ENCODE measurements at regions not wholly inside any gene's neighbourhood (a gene's known extent, or its start where the extent isn't known, plus 50 kb on each side); places are given as distances from the start of the nearest gene placed in this dataset.
A peak's percentile ranks its signal among the peaks of the same experiment; 100 is the strongest.
"Not testable (repeated sequence)": the region's sequence is repeated elsewhere in the genome, so short reads cannot be mapped to it uniquely, and the experiment has no call there.

- no peak for DNase-seq
Measured at GRCh38 chr14:58961045-58961731, 227.3 kb upstream of the DAAM1 start.

GRCh38 chr14:58963873-58964597 lies 224.4 kb upstream of the DAAM1 start:
- DNase-seq = no peak

- DNase-seq = no peak
Measured at GRCh38 chr14:58964598-58964928, 223.9 kb upstream of the DAAM1 start.

- DNase-seq = no peak
Measured at GRCh38 chr14:58965601-58966000, 222.9 kb upstream of the DAAM1 start.

GRCh38 chr14:58966997-58967396 lies 221.5 kb upstream of the DAAM1 start:
- no peak for DNase-seq

DNA sequence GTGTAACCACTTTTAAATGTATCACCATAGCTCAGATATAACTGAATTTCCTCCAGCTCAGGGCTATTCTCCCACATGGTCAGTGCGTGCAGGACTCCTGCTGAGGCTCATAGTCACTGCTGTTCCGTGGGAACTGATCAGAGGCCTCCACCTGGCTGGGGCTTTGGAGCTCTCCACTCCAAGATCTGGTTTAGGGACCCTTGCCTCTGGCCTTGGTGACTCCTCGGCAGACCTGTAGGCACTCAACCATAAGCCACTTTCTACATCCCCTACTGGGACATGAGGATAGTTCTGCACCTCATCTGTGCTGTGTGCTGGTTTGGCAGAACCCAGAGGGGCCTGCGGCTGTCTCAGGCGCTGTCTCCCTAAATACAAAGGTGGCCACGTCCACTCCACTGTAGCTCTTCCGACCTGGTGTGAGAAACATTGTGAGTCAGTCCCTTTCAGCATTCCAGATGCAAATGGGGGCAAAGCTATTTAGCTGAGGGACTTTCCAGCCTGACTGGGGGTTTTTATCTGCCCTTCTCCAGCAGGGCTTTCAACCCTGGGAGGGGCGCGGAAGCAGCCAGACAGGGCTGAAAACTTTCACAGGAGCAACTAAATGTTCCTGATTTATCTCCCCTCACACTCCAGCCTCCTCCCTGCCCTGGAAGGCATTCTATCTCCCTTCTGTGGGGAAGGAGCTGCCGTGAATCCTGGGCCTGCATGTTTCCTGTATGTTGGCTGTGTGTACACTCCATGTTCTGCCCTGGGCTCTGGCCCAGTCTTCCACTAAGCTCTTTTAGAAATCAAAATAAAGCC lies 218.3 kb upstream of the DAAM1 start:
- DNase-seq = no peak

- peak; percentile 61 to 77 for DNase-seq
Measured at GRCh38 chr14:58972233-58973017, 216.0 kb upstream of the DAAM1 start.

GRCh38 chr14:58977366-58977765 lies 211.1 kb upstream of the DAAM1 start:
- DNase-seq = no peak

DNA sequence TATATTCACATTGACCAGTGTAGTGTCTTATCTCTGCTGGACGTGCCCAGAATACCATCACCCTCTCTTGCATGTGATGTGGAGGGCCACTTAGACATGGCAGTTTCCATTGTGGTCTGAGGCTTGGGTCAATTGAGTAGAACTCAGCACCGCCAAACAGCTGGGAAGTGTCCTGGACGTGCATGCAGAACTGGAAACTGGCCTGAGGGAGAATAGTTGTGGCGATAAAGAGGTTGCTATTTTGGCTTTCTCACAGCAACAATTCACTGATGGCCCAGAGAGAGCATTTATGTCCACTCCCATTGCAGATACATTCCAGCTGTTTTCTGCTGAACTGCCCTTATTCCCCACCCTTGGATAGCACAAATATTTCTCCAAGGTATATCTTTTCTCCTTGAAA lies 210.1 kb upstream of the DAAM1 start:
- no peak for DNase-seq

DNA sequence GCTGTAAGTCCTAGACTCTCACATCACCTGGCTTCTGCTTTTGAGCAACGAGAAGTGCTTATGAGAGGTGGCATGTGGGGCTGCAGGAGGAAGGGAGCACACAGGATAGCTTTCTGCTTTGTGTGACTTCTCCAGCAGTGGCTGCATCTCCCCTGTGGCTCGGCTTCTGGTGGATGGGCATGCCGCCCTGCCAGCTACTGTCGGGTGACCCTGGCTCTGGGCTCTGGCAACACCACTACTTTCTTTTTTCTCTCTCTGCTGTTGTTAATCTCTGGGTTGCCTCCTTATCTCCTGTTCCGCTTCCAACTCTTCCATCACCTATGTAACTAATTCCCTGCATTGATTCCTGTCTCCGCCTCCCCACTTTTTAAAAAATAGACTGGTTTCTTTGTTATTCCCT lies 209.1 kb upstream of the DAAM1 start:
- no peak for DNase-seq

DNA sequence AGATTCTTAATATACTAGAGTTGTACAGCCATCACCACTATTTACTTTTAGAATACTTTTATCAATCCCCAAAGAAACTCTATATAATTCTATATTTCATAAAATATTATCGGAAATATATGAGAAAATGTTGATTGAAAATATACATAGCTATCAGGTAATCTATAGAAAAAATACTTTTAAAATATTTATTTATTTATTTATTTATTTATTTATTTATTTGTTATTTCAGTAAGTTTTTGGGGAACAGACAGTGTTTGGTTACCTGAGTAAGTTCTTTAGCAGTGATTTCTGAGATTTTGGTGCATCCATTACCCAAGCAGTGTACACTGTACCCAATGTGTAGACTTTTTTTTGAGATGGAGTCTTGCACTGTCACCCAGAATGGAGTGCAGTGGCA lies 206.6 kb upstream of the DAAM1 start:
- no peak for DNase-seq

DNA sequence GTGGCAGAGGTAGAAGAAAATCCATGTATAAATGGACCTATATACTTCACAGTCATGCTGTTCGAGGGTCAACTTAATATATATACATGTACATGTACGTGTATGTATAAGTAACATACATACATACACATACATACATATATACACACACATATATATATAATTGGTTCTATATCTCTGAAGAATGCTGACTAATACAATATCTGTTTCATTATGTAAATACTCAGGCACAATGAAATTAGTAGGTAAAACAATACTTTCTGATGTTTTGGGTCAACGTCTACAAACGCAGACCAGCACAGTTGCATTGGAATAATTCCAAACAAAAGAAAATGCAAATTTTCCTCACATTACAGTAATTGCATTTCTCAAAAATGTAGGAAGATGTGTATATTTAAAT lies 202.7 kb upstream of the DAAM1 start:
- DNase-seq = no peak

DNA sequence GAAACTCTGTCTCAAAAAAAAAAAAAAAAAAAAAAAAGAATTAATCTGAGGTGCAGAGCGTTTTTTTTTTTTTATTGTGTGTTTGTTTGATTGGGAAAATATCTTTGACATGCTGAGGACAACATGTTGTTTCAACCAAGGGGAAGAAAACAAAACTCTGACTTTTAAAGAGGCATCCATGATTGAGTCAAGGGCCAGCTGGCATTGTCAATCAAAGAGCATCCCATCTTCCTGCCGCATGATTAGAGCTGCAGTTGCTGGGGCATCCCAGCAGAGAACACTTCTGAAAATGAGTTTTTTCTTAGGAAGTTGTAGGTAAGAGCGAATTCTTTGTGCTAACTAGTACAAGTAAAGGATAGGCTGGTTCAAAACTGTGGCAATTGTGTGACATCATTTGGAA lies 200.9 kb upstream of the DAAM1 start:
- DNase-seq = no peak

GRCh38 chr14:58992935-58993334 lies 195.5 kb upstream of the DAAM1 start:
- no peak for DNase-seq

DNA sequence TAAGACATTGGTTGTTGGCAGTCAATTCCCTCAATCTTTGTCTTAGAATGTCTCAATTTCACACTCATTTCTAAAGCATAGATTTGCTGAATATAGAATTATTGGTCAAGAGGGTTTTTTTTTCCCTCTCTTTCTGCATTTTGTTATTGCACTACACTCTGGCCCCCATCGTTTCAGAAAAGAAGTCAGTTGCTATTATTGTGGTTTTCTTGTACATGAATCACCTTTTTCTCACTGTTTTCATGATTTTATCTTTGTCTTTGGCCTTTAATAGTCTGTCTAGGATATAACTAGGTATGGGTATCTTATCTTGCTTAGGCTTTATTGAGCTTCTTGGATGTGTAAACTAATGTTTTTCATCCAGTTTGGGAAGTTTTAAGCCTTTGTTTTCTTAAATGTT lies 194.3 kb upstream of the DAAM1 start:
- DNase-seq = no peak

DNA sequence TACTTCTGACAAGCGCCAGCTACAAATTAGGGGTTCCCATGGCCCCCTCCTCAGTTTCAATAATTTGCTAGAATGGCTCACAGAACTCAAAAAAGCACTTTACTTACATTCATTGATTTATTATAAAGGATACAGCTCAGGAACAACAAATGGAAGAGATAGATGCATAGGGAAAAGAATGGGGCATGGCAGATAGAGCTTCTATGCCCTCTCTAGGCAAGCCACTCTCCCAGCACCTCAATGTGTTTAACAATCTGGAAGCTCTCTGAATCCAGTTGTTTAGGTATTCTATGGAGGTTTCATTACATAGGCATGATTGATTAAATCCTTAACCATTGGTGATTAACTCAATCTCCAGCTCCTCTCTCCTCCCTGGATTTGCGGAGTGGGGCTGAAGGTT lies 184.5 kb upstream of the DAAM1 start:
- no peak for DNase-seq

DNA sequence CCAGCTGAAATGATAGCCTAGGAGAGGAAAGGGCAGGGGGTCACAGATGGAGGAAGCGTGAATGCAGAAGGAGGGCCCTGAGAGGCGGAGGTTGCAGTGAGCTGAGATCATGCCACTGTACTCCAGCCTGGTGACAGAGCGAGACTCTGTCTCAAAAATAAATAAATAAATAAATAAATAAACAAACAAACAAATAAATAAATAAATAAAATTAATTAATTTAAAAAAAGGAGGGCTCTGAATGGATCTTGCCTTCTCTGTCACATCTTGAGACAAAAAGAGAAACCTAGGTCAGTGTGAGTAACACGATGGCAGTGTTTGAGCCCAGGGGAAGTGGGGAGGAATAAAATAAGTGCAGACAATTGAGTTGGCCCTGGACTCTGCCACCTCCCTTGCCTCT lies 182.3 kb upstream of the DAAM1 start:
- not testable (repeated sequence) for DNase-seq

DNA sequence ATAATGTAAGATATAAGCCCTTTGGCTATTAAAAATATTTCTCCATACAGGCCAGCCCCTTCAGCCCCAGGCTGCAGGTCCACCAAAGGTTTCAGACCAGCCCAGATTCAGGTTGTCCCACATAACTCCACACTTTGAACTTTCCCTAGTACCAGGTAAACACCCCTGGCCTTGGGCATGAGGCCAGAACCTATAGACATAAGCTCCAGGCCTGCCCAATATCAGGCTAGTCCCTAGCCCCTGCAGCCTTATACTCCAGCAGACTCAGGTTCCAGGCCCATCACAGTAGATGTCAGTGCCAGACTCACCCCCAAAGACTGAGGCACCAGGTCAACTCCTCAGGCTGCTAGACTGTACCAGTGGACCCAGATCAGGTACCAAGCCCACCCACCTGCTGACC lies 178.5 kb upstream of the DAAM1 start:
- DNase-seq = no peak

GRCh38 chr14:59013672-59014298 lies 174.7 kb upstream of the DAAM1 start:
- DNase-seq = no peak

GRCh38 chr14:59015482-59015881 lies 173.0 kb upstream of the DAAM1 start:
- no peak for DNase-seq

DNA sequence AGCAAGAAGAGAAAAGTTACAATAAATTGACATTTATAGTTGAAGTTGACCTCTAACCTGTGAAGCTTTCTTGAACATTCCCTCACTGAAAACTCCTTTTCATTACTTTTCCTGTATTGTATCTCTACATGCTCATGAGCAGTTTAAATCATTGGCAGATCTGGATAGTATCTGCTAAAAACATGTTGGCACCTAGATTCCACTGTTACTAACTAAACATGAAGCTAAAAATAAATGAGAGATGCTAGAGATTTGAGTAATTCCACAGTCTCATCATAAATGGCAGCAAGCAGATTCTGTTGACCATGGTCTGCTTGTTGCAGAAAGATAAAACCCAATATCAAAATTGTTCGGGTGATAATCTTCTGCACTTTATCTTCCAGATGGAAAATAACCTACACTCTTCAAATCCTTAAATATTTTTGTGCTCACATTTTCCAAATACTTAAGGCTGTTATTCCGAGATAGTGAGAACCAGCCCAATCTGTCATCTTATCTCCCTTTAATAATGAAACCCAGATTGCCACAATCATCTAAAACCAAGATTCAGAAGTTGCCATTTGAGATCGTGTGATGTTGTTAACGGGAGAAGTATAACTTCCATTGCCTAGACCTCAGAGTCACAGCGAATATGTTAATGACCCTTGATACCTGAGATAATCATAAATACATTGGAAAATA lies 171.0 kb upstream of the DAAM1 start:
- no peak for DNase-seq

- no peak for DNase-seq
Measured at GRCh38 chr14:59018460-59018859, 170.0 kb upstream of the DAAM1 start.
